ENCODE measurements at regions not wholly inside any gene's neighbourhood (a gene's known extent, or its start where the extent isn't known, plus 50 kb on each side); places are given as distances from the start of the nearest gene placed in this dataset.

GRCh38 chrX:113849408-113849807 lies 734.5 kb upstream of the HTR2C start:
- no peak overlapping the region for H2AFZ ChIP-seq (ENCODE audit: low read depth, low read length)
- no peaks in the 10 kb centered on the region for H3K9me3 ChIP-seq (ENCODE audit: low read length)
- no peaks in the 10 kb centered on the region for H3K27me3 ChIP-seq (ENCODE audit: insufficient read depth, low read depth, low read length)
- no peak overlapping the region for H3K27ac ChIP-seq (ENCODE audit: low read length)
- H3K36me3 ChIP-seq (ENCODE audit: insufficient read depth, low read length): no peaks in the 10 kb centered on the region
- no peak overlapping the region for H3K4me2 ChIP-seq (ENCODE audit: low read length)
- no peak overlapping the region for H3K9ac ChIP-seq (ENCODE audit: low read length)
- no peaks in the 10 kb centered on the region for H4K20me1 ChIP-seq (ENCODE audit: insufficient read depth)
- TF ChIP-seq EP300 (conservative IDR thresholded peaks at IDR 0.05; ENCODE audit: poor library complexity, severe bottlenecking): no peak
- TF ChIP-seq SMC3 (conservative IDR thresholded peaks at IDR 0.05; ENCODE audit: poor library complexity): no peak
- no peak for TF ChIP-seq CTCF (IDR thresholded peaks at IDR 0.05; ENCODE audit: poor library complexity, severe bottlenecking)
- TF ChIP-seq POLR2AphosphoS5 (IDR thresholded peaks at IDR 0.05): no peak
- no peak for TF ChIP-seq MXI1 (conservative IDR thresholded peaks at IDR 0.05; ENCODE audit: poor library complexity, severe bottlenecking)
- TF ChIP-seq, protein P1, sequence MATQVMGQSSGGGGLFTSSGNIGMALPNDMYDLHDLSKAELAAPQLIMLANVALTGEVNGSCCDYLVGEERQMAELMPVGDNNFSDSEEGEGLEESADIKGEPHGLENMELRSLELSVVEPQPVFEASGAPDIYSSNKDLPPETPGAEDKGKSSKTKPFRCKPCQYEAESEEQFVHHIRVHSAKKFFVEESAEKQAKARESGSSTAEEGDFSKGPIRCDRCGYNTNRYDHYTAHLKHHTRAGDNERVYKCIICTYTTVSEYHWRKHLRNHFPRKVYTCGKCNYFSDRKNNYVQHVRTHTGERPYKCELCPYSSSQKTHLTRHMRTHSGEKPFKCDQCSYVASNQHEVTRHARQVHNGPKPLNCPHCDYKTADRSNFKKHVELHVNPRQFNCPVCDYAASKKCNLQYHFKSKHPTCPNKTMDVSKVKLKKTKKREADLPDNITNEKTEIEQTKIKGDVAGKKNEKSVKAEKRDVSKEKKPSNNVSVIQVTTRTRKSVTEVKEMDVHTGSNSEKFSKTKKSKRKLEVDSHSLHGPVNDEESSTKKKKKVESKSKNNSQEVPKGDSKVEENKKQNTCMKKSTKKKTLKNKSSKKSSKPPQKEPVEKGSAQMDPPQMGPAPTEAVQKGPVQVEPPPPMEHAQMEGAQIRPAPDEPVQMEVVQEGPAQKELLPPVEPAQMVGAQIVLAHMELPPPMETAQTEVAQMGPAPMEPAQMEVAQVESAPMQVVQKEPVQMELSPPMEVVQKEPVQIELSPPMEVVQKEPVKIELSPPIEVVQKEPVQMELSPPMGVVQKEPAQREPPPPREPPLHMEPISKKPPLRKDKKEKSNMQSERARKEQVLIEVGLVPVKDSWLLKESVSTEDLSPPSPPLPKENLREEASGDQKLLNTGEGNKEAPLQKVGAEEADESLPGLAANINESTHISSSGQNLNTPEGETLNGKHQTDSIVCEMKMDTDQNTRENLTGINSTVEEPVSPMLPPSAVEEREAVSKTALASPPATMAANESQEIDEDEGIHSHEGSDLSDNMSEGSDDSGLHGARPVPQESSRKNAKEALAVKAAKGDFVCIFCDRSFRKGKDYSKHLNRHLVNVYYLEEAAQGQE (IDR thresholded peaks at IDR 0.05; ENCODE audit: borderline replicate concordance): no peak
- no peak for TF ChIP-seq RAD21 (conservative IDR thresholded peaks at IDR 0.05)
- TF ChIP-seq TAF1 (IDR thresholded peaks at IDR 0.05; ENCODE audit: low read depth): no peak
- no peak for TF ChIP-seq EZH2 (IDR thresholded peaks at IDR 0.05; ENCODE audit: borderline replicate concordance, insufficient read depth, low read length, poor library complexity, severe bottlenecking)
- no peak overlapping the region for H3K4me3 ChIP-seq (ENCODE audit: low read length)
- H3K79me2 ChIP-seq (replicated peaks; ENCODE audit: insufficient read depth, low read length): no peaks in the 10 kb centered on the region
- no peaks in the 10 kb centered on the region for H3K9me2 ChIP-seq (ENCODE audit: insufficient read depth, low read length)
- no peaks in the 10 kb centered on the region for H3F3A ChIP-seq (ENCODE audit: insufficient read depth, low read length, poor library complexity, severe bottlenecking)

- Histone ChIP-seq H3K27me3 (ENCODE audit: insufficient read depth, low read depth, low read length) (no peaks in the 10 kb centered on the region), H4K20me1 (ENCODE audit: insufficient read depth) (no peaks in the 10 kb centered on the region), H3K9me3 (ENCODE audit: low read length) (no peaks in the 10 kb centered on the region), H3K4me3 (ENCODE audit: low read length) (no peak overlapping the region), H3K9ac (ENCODE audit: low read length) (no peak overlapping the region), H3K36me3 (ENCODE audit: insufficient read depth, low read length) (no peaks in the 10 kb centered on the region), H3K79me2 (replicated peaks; ENCODE audit: insufficient read depth, low read length) (no peaks in the 10 kb centered on the region), H3K27ac (ENCODE audit: low read length) (no peak overlapping the region), H2AFZ (ENCODE audit: low read depth, low read length) (no peak overlapping the region), H3F3A (ENCODE audit: insufficient read depth, low read length, poor library complexity, severe bottlenecking) (no peaks in the 10 kb centered on the region), H3K4me2 (ENCODE audit: low read length) (no peak overlapping the region), H3K9me2 (ENCODE audit: insufficient read depth, low read length) (no peaks in the 10 kb centered on the region)
- TF ChIP-seq SMC3 (conservative IDR thresholded peaks at IDR 0.05; ENCODE audit: poor library complexity) (no peak), RAD21 (conservative IDR thresholded peaks at IDR 0.05) (no peak), EZH2 (IDR thresholded peaks at IDR 0.05; ENCODE audit: borderline replicate concordance, insufficient read depth, low read length, poor library complexity, severe bottlenecking) (no peak), CTCF (IDR thresholded peaks at IDR 0.05; ENCODE audit: poor library complexity, severe bottlenecking) (no peak), EP300 (conservative IDR thresholded peaks at IDR 0.05; ENCODE audit: poor library complexity, severe bottlenecking) (no peak), MXI1 (conservative IDR thresholded peaks at IDR 0.05; ENCODE audit: poor library complexity, severe bottlenecking) (no peak), TAF1 (IDR thresholded peaks at IDR 0.05; ENCODE audit: low read depth) (no peak), POLR2AphosphoS5 (IDR thresholded peaks at IDR 0.05) (no peak)
- TF ChIP-seq, protein P1 (IDR thresholded peaks at IDR 0.05; ENCODE audit: borderline replicate concordance): no peak
Observed at GRCh38 chrX:113833096-113834055, 750.5 kb upstream of the HTR2C start.
